GM19328 (cell line): ENCODE measurements at regions not wholly inside any gene's neighbourhood (a gene's known extent, or its start where the extent isn't known, plus 50 kb on each side); places are given as distances from the start of the nearest gene placed in this dataset.

Experiments
- ATAC-seq: cut with Tn5 transposase; IDR thresholded peaks from one replicate; pipeline ENCODE4 v1.9.1; 2021; ENCODE audit warnings: mild to moderate bottlenecking, moderate library complexity; ENCODE audit not compliant: unreplicated experiment

GRCh38 chr5:110345623-110346022, 380.8 kb downstream of the TMEM232 start:
- no peak for ATAC-seq

GRCh38 chr5:110346893-110347358, 379.5 kb downstream of the TMEM232 start:
- ATAC-seq, result no peak

GRCh38 chr5:110347781-110348180, 378.7 kb downstream of the TMEM232 start:
- no peak for ATAC-seq

- no peak for ATAC-seq
These were observed 375.0 kb downstream of the TMEM232 start for GRCh38 chr5:110351430-110351829.

- ATAC-seq, result no peak
These were observed 372.2 kb downstream of the TMEM232 start for GRCh38 chr5:110354311-110354710.

GRCh38 chr5:110354915-110355644, 371.4 kb downstream of the TMEM232 start:
- no peak for ATAC-seq

GRCh38 chr5:110356677-110357076, 369.8 kb downstream of the TMEM232 start:
- no peak for ATAC-seq

- no peak for ATAC-seq
These were observed 367.2 kb downstream of the TMEM232 start for GRCh38 chr5:110359221-110359620.

- no peak for ATAC-seq
These were observed 365.0 kb downstream of the TMEM232 start for GRCh38 chr5:110361471-110361870.

- no peak for ATAC-seq
These were observed 364.2 kb downstream of the TMEM232 start for GRCh38 chr5:110362261-110362660.

- no peak for ATAC-seq
These were observed 359.8 kb downstream of the TMEM232 start for GRCh38 chr5:110366716-110367115.
